Lower lobe of right lung (tissue), 2 donors: ENCODE measurements at regions not wholly inside any gene's neighbourhood (a gene's known extent, or its start where the extent isn't known, plus 50 kb on each side); places are given as distances from the start of the nearest gene placed in this dataset.

ENCODE experiments used
- ATAC-seq, 2 donors: fragments of 200-7000 bp; cut with Tn5 transposase; one replicate each; pipeline ENCODE4 v1.9.1; 2020 to 2022; ENCODE audit warnings: mild to moderate bottlenecking in 2 of 2, moderate library complexity in 2 of 2
- DNase-seq: peaks from one replicate; pipeline ENCODE4 v3.0.0-alpha.2; 2020
- H3K27ac ChIP-seq: fragments of 200-600 bp; one replicate; pipeline ENCODE4 v1.8.0; 2022
- H3K27me3 ChIP-seq: fragments of 200-600 bp; one replicate; pipeline ENCODE4 v1.8.0; 2022; ENCODE audit warnings: low read depth
- H3K36me3 ChIP-seq: fragments of 200-600 bp; one replicate; pipeline ENCODE4 v1.8.0; 2022; ENCODE audit warnings: mild to moderate bottlenecking
- H3K4me1 ChIP-seq: fragments of 200-600 bp; one replicate; pipeline ENCODE4 v1.8.0; 2022
- H3K4me3 ChIP-seq: fragments of 200-600 bp; one replicate; pipeline ENCODE4 v1.8.0; 2022; ENCODE audit warnings: mild to moderate bottlenecking
- H3K9me3 ChIP-seq: fragments of 200-600 bp; one replicate; pipeline ENCODE4 v1.8.0; 2022
- CTCF ChIP-seq: fragments of 200-600 bp; IDR thresholded peaks from one replicate; pipeline ENCODE4 v1.8.0; 2022; ENCODE audit warnings: antibody characterized with exemption, mild to moderate bottlenecking
- intact Hi-C: fragments of 100-400 bp; cut with DNase I; formaldehyde crosslinking; loops from one replicate; pipeline ENCODE4 v1.11.0; 2022
- donor health status: DM: no; HTN: yes; CAD: no; lungs with severe emphysema.

GRCh38 chr7:81140775-81141174, 221.9 kb upstream of the SEMA3C start:
- peak; percentile 54 to 70 for ATAC-seq
- no peaks in the 10 kb centered on the region for H3K27me3 ChIP-seq

DNA sequence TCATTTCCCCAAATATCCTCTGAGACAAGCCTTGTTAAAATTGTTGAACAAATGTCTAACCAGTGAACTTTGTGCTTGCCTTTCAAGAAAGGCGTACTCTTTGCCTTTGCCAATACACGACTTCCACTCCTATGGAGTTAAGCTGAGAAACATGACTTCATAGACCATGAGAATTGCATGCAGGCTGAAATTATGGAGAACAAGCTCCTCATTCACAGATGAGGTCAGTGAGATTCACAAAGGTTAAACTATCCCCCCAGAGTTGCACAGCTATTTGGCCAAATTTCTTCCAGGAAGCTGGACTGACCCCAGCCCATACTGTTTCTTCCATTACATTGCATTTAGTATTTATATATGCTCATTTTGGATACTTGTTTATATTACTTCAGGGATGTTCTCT, 221.4 kb upstream of the SEMA3C start:
- intact Hi-C loops = no loop called here
- H3K4me1 ChIP-seq = no peaks in the 10 kb centered on the region
- TF ChIP-seq CTCF = no peak
- H3K36me3 ChIP-seq = no peaks in the 10 kb centered on the region
- no peaks in the 10 kb centered on the region for H3K9me3 ChIP-seq
- ATAC-seq = peak; percentile 33 to 47
- no peak overlapping the region for H3K4me3 ChIP-seq
- H3K27ac ChIP-seq = no peak overlapping the region
- DNase-seq = no peak
- no peaks in the 10 kb centered on the region for H3K27me3 ChIP-seq

More at GRCh38 chr7:81140775-81141174, 221.9 kb upstream of the SEMA3C start:
- intact Hi-C loops = no loop called here
- TF ChIP-seq CTCF = no peak
- Histone ChIP-seq H3K4me1 (no peaks in the 10 kb centered on the region), H3K36me3 (no peaks in the 10 kb centered on the region), H3K4me3 (no peak overlapping the region), H3K9me3 (no peaks in the 10 kb centered on the region), H3K27ac (peak overlapping the region; percentile 31)
- no peak for DNase-seq

DNA sequence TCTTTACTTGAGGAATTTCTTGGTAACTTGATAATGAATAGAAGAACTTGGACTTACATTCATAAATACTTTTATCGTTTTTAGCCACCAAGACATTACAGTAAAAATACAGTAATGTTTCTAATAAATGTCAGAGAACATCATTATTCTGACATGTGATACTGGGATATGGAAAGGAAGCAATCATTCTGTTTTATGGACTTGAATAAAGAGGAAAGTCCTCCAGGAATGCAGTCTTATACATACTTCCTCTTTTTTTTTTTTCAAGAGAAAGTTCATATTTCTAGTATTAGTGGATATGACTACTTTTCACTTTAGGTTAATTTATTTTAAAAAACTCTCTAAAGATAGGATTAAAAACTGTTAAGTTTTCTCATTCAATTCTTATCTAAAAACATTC, 220.0 kb upstream of the SEMA3C start:
- intact Hi-C loops = no loop called here
- ATAC-seq = no peak
- Histone ChIP-seq H3K4me3 (no peak overlapping the region), H3K4me1 (no peaks in the 10 kb centered on the region), H3K27ac (no peak overlapping the region), H3K27me3 (no peaks in the 10 kb centered on the region), H3K9me3 (no peaks in the 10 kb centered on the region), H3K36me3 (no peaks in the 10 kb centered on the region)
- no peak for TF ChIP-seq CTCF
- no peak for DNase-seq

DNA sequence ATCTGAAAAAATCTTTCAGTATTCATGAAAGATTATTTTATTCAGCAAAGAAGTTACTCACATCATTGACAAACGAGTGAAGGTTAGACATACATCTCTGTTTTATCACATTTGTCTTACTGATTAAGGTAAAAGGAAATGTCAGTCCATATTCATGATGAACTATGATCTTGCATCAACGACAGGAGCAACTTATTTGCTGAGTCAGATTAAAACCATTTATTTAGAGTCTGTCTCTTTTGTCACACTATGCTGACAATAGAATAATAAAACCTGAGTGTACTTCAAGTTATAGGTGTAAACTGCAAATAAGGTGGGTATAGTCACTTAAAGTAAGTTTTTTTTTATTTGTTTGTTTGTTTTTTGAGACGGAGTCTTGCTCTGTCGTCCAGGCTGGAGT, 216.5 kb upstream of the SEMA3C start:
- no peaks in the 10 kb centered on the region for H3K4me1 ChIP-seq
- H3K9me3 ChIP-seq = no peaks in the 10 kb centered on the region
- H3K27me3 ChIP-seq = no peaks in the 10 kb centered on the region
- no peak for TF ChIP-seq CTCF
- H3K36me3 ChIP-seq = no peaks in the 10 kb centered on the region
- no peak for DNase-seq
- H3K4me3 ChIP-seq = no peak overlapping the region
- ATAC-seq = no peak
- H3K27ac ChIP-seq = no peak overlapping the region
- intact Hi-C loops = no loop called here

DNA sequence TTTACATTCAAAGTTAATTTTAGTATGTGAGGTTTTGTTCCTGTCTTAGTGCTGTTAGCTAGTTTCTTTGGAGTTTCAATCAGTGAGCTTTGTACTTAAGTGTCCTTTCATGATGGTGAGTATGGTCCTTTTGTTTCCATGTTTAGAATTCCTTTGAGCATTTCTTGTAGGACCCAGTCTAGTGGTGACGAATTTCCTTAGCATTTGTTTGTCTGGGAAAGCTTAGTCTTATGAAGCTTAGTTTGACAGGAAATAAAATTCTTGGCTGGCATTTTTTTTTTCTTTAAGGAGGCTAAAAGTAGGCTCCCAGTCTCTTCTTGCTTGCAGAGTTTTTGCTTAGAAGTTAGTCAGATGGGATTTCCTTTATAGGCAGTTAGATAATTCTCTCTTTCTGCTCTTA, 209.2 kb upstream of the SEMA3C start:
- DNase-seq (no peak), ATAC-seq (no peak)
- H3K4me3 ChIP-seq = no peak overlapping the region
- H3K9me3 ChIP-seq = no peaks in the 10 kb centered on the region
- no peak for TF ChIP-seq CTCF
- H3K27ac ChIP-seq = no peak overlapping the region
- no peaks in the 10 kb centered on the region for H3K27me3 ChIP-seq
- H3K36me3 ChIP-seq = no peaks in the 10 kb centered on the region
- H3K4me1 ChIP-seq = no peaks in the 10 kb centered on the region
- intact Hi-C loops = no loop called here

DNA sequence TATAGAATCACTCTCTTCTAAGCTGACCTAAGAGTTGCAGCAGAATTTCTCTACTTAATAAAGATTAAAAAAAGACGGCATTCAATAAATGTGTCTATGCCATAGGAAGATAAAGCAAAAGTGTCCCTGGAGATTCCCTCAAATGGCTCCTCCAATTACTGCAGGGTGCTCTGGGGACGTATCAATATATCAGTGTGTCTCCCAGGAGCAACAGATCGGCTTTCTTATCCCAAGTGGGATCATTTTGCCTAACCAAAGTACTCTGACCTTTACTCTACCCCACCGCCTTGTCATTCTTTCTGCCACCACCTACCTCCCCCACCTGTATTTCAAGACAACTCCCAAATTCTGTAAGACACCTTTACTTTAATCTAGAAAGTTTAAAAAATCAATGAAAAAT, 202.0 kb upstream of the SEMA3C start:
- Histone ChIP-seq H3K27me3 (no peaks in the 10 kb centered on the region), H3K9me3 (no peaks in the 10 kb centered on the region), H3K4me1 (no peaks in the 10 kb centered on the region), H3K36me3 (no peaks in the 10 kb centered on the region), H3K4me3 (no peak overlapping the region), H3K27ac (no peak overlapping the region)
- DNase-seq = no peak
- intact Hi-C loops = no loop called here
- no peak for TF ChIP-seq CTCF
- no peak for ATAC-seq
